ENCODE measurements at regions not wholly inside any gene's neighbourhood (a gene's known extent, or its start where the extent isn't known, plus 50 kb on each side); places are given as distances from the start of the nearest gene placed in this dataset.
A peak's percentile ranks its signal among the peaks of the same experiment; 100 is the strongest.

DNA sequence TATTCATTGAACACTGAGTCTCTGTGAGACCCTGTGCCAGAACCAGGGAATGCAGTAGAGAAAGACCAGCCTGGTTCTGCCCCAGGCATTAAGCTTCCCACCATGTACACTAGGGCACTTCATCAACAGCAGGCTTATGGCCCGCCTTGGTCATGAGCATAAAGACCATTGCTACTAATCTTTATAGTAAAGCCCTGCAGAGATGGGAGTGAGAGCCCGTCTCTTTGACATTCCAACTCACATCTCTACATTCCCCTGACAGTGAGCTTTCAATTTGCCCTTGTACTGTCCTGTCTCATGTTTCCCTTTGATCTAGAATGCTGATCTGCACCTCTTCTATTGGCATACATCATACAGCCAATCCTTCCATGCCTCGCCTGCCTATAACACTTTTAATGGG, 211.8 kb upstream of the ARL4C start:
- no peak overlapping the region for H3K4me3 ChIP-seq (ENCODE audit: low read depth, low read length)
- TF ChIP-seq, protein P1, sequence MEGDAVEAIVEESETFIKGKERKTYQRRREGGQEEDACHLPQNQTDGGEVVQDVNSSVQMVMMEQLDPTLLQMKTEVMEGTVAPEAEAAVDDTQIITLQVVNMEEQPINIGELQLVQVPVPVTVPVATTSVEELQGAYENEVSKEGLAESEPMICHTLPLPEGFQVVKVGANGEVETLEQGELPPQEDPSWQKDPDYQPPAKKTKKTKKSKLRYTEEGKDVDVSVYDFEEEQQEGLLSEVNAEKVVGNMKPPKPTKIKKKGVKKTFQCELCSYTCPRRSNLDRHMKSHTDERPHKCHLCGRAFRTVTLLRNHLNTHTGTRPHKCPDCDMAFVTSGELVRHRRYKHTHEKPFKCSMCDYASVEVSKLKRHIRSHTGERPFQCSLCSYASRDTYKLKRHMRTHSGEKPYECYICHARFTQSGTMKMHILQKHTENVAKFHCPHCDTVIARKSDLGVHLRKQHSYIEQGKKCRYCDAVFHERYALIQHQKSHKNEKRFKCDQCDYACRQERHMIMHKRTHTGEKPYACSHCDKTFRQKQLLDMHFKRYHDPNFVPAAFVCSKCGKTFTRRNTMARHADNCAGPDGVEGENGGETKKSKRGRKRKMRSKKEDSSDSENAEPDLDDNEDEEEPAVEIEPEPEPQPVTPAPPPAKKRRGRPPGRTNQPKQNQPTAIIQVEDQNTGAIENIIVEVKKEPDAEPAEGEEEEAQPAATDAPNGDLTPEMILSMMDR (IDR thresholded peaks at IDR 0.05; ENCODE audit: insufficient read depth, low read length): no peak
- no peak for DNase-seq (ENCODE audit: low read depth)

- TF ChIP-seq, protein P1 (IDR thresholded peaks at IDR 0.05; ENCODE audit: insufficient read depth, low read length): no peak
- no peak overlapping the region for H3K4me3 ChIP-seq (ENCODE audit: low read depth, low read length)
- DNase-seq (ENCODE audit: low read depth): peak; percentile 33
Measured at GRCh38 chr2:234708091-234708683, 211.3 kb upstream of the ARL4C start.

- no peak for DNase-seq (ENCODE audit: low read depth)
- H3K4me3 ChIP-seq (ENCODE audit: low read depth, low read length): no peak overlapping the region
- TF ChIP-seq, protein P1 (IDR thresholded peaks at IDR 0.05; ENCODE audit: insufficient read depth, low read length): no peak
Measured at GRCh38 chr2:234706086-234706485, 209.2 kb upstream of the ARL4C start.

- H3K4me3 ChIP-seq (ENCODE audit: low read depth, low read length): no peak overlapping the region
- TF ChIP-seq, protein P1 (IDR thresholded peaks at IDR 0.05; ENCODE audit: insufficient read depth, low read length): no peak
- peak; percentile 37 for DNase-seq (ENCODE audit: low read depth)
Measured at GRCh38 chr2:234705108-234705507, 208.2 kb upstream of the ARL4C start.

DNA sequence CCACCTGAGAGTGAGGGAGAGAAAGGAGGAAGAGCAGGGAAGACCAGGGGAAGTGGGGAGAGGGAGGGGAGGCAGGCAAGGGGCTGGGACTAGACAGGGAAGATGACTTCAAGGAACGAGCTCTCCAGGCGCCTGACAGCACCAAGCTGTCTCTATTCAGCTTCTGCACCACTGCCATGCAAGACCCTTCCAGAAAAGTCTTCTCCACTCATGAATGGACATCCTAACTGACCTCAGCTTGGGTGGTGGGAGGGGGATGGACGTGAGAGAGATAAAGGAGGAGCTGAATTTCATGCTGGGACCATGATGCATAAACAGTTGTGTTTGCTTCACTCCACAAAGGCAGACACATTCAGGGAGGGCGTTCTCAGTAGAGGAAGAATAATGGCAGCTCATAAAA, 206.4 kb upstream of the ARL4C start:
- TF ChIP-seq, protein P1 (IDR thresholded peaks at IDR 0.05; ENCODE audit: insufficient read depth, low read length): no peak
- DNase-seq (ENCODE audit: low read depth): no peak
- H3K4me3 ChIP-seq (ENCODE audit: low read depth, low read length): no peak overlapping the region

- no peak overlapping the region for H3K4me3 ChIP-seq (ENCODE audit: low read depth, low read length)
- no peak for DNase-seq (ENCODE audit: low read depth)
- TF ChIP-seq, protein P1 (IDR thresholded peaks at IDR 0.05; ENCODE audit: insufficient read depth, low read length): no peak
Measured at GRCh38 chr2:234702731-234703225, 205.9 kb upstream of the ARL4C start.

DNA sequence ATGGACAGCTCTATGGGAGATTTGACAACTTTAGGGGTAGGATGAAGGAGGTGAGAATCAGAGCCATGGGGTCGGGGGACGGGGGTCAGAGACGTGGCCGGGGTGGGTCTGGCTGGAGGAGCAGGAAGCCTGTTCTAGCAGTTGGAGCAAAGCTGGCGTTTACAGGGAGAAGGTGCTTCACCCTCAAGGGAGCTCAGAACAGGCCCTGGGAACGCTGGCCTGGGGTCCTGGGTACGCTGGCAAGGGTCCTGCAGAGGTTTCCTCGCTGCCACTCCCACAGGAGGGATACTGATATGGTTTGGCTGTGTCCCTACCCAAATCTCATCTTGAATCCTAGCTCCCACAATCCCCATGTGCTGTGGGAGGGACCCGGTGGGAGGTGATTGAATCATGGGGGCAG, 205.0 kb upstream of the ARL4C start:
- TF ChIP-seq, protein P1 (IDR thresholded peaks at IDR 0.05; ENCODE audit: insufficient read depth, low read length): no peak

More for the DNA sequence above, 205.0 kb upstream of the ARL4C start:
- no peak for DNase-seq (ENCODE audit: low read depth)
- no peak overlapping the region for H3K4me3 ChIP-seq (ENCODE audit: low read depth, low read length)

All from fibroblast of the aortic adventitia (primary cell).